ENCODE measurements at regions not wholly inside any gene's neighbourhood (a gene's known extent, or its start where the extent isn't known, plus 50 kb on each side); places are given as distances from the start of the nearest gene placed in this dataset.

DNA sequence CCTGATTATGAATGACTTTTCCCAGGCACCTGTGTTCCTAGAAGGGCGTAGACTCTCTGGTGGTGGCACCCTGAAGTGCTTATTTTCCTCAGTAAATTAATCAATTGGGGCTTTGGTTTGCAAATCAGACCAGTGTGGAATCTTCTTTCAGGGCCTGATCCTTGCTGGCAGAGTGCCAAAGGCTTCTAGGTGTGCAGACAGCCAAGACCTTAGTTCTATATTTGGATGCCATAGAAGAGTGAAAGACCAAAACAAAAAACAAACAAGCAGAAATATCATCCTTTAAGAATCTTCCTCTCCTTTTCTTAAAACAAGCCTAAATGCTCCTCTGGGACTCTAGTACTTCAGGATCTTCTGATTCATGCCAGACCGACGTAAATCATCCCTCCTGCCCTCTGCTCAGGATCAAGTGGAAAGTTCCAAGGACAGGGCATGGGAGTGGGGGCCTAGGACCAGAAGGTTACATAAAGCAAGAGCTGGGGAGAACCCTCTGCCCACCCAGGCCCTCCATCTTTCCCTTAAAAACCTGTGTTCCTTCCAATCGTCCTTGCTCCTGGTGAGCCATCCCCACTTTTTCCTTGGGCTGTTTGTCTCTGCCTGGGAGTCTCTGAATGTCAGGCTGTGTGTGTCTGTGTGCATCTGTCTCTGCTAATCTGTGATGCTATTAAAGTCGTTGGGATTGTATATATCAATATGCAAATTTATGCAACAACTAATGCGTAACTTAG is 70.5 kb upstream of the MYLIP start:
- 72% methylated on average over 6 of the region's 6 CpGs for WGBS (ENCODE audit: insufficient coverage, low coverage, low lambda C conversion rate, missing lambda C conversion rate)
- no peak for ATAC-seq
- Histone ChIP-seq H3K27me3 (no peaks in the 10 kb centered on the region), H3K4me1 (no peaks in the 10 kb centered on the region), H3K4me3 (no peak overlapping the region), H3K36me3 (no peaks in the 10 kb centered on the region), H3K27ac (no peak overlapping the region), H3K9me3 (no peaks in the 10 kb centered on the region)
- intact Hi-C loops (cut with DNase I), result no loop called here
- DNase-seq, result no peak
- TF ChIP-seq POLR2A (IDR thresholded peaks at IDR 0.05), result no peak
- TF ChIP-seq, protein P1, sequence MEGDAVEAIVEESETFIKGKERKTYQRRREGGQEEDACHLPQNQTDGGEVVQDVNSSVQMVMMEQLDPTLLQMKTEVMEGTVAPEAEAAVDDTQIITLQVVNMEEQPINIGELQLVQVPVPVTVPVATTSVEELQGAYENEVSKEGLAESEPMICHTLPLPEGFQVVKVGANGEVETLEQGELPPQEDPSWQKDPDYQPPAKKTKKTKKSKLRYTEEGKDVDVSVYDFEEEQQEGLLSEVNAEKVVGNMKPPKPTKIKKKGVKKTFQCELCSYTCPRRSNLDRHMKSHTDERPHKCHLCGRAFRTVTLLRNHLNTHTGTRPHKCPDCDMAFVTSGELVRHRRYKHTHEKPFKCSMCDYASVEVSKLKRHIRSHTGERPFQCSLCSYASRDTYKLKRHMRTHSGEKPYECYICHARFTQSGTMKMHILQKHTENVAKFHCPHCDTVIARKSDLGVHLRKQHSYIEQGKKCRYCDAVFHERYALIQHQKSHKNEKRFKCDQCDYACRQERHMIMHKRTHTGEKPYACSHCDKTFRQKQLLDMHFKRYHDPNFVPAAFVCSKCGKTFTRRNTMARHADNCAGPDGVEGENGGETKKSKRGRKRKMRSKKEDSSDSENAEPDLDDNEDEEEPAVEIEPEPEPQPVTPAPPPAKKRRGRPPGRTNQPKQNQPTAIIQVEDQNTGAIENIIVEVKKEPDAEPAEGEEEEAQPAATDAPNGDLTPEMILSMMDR (IDR thresholded peaks at IDR 0.05), result no peak

DNA sequence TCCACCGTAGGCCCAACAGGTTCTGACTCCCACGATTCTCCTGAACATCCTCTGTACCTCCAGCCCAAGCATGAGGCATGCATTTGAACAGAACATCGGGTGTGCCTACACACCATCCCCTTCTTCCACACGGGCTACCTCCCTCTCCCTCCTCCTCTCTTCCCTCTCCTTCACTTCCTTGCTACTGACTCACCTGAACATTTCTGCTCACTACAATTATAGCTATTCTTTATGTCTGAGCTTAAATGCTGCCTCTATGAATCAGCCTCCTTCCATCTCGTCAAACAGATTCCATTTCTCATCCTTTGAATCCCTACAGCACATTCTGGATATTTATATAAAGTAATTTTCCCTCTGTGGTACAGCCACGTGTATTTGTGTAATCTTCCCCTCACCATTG is 71.4 kb upstream of the MYLIP start:
- H3K4me3 ChIP-seq, result no peak overlapping the region
- DNase-seq (no peak), ATAC-seq (no peak)
- H3K9me3 ChIP-seq, result no peaks in the 10 kb centered on the region
- no peaks in the 10 kb centered on the region for H3K27me3 ChIP-seq
- no peak overlapping the region for H3K27ac ChIP-seq
- intact Hi-C loops (cut with DNase I), result no loop called here
- TF ChIP-seq, protein P1 (IDR thresholded peaks at IDR 0.05), result no peak
- TF ChIP-seq POLR2A (IDR thresholded peaks at IDR 0.05), result no peak
- H3K36me3 ChIP-seq, result no peaks in the 10 kb centered on the region
- WGBS (ENCODE audit: insufficient coverage, low coverage, low lambda C conversion rate, missing lambda C conversion rate), result 59% methylated on average over 6 of the region's 6 CpGs
- no peaks in the 10 kb centered on the region for H3K4me1 ChIP-seq

DNA sequence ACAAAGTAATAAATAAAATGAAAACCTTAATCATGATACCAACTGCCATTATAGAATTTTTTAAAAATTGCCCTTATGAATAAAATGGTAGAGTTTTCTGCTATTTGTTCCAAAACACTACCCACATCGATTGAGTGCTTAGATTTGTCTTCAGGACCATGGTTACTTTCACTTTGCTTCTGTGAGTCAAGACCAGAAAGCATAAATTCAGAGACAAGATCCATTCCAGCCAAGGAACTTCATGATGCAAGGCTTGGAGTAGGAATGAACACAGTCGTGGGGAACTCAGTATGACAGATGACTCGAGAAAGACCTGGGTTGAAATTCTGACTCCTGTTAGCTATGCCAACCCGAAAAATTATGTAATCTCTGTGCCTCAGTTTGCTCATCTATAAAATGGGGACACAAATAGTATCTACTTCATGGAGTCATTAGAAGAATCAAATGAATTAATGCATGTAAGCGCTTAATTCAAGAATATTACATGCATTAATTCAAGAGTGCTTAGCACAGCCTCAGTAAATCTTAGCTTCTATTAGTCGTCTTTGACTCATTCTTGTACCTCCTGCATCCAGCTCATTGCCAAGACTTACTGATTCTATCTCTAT is 72.5 kb upstream of the MYLIP start:
- H3K27me3 ChIP-seq, result no peaks in the 10 kb centered on the region
- WGBS (ENCODE audit: insufficient coverage, low coverage, low lambda C conversion rate, missing lambda C conversion rate), result 59% methylated on average over 6 of the region's 6 CpGs
- H3K4me3 ChIP-seq, result no peak overlapping the region
- ATAC-seq, result no peak
- intact Hi-C loops (cut with DNase I), result no loop called here
- no peaks in the 10 kb centered on the region for H3K9me3 ChIP-seq
- no peak for DNase-seq
- TF ChIP-seq, protein P1 (IDR thresholded peaks at IDR 0.05), result no peak
- no peak for TF ChIP-seq POLR2A (IDR thresholded peaks at IDR 0.05)
- H3K4me1 ChIP-seq, result no peaks in the 10 kb centered on the region
- H3K27ac ChIP-seq, result no peak overlapping the region
- no peaks in the 10 kb centered on the region for H3K36me3 ChIP-seq

DNA sequence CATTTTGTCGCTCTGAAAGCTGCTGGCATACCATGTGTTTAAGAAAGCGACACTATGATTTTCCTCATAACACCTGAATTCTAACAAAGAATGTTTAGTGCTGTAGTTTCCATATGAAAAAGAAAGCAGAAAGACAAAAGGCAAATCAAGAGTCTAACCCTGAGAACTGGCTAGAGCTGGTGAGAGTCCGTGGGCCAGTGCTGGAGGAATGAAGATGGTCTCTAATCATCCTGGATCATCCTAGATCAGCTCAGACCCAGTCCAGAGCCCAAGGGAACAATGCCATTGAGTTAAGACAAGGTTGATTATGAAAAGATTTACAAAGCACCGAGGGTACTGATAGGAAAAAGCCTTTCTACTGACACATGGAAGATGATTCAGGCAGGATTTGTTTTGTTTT is 73.0 kb upstream of the MYLIP start:
- no peak overlapping the region for H3K27ac ChIP-seq
- intact Hi-C loops (cut with DNase I), result no loop called here
- no peaks in the 10 kb centered on the region for H3K27me3 ChIP-seq
- DNase-seq (no peak), ATAC-seq (no peak)
- no peaks in the 10 kb centered on the region for H3K36me3 ChIP-seq
- no peak overlapping the region for H3K4me3 ChIP-seq
- no peaks in the 10 kb centered on the region for H3K4me1 ChIP-seq
- H3K9me3 ChIP-seq, result no peaks in the 10 kb centered on the region
- 72% methylated on average over 4 of the region's 4 CpGs for WGBS (ENCODE audit: insufficient coverage, low coverage, low lambda C conversion rate, missing lambda C conversion rate)
- no peak for TF ChIP-seq POLR2A (IDR thresholded peaks at IDR 0.05)
- TF ChIP-seq, protein P1 (IDR thresholded peaks at IDR 0.05), result no peak

All from right lobe of liver (tissue), 6 donors.